Endodermal cell (in vitro differentiated cells): ENCODE measurements at regions not wholly inside any gene's neighbourhood (a gene's known extent, or its start where the extent isn't known, plus 50 kb on each side); places are given as distances from the start of the nearest gene placed in this dataset.

Experiments used
- DNase-seq: peaks from one replicate; pipeline ENCODE4 v3.0.0-alpha.2; 2017
- H3K27ac ChIP-seq: 2 replicates; pipeline ENCODE4 v1.5.1; 2013; ENCODE audit warnings: mild to moderate bottlenecking, low read depth, low read length, moderate library complexity
- H3K27me3 ChIP-seq: 2 replicates; pipeline ENCODE4 v1.6.1; 2013; ENCODE audit warnings: mild to moderate bottlenecking, low read length, moderate library complexity; ENCODE audit not compliant: insufficient read depth, control insufficient read depth, poor library complexity, severe bottlenecking
- H3K36me3 ChIP-seq: 2 replicates; pipeline ENCODE4 v1.7.0; 2013; ENCODE audit warnings: mild to moderate bottlenecking, low read length, moderate library complexity; ENCODE audit not compliant: control insufficient read depth, insufficient read depth
- H3K4me1 ChIP-seq: one replicate; pipeline ENCODE4 v1.7.0; 2013; ENCODE audit warnings: low read length; ENCODE audit not compliant: control insufficient read depth, insufficient read depth
- H3K4me3 ChIP-seq: 2 replicates; pipeline ENCODE4 v1.5.1; 2013; ENCODE audit warnings: mild to moderate bottlenecking, low read length, moderate library complexity
- H3K9ac ChIP-seq: 2 replicates; pipeline ENCODE4 v1.6.1; 2013; ENCODE audit warnings: mild to moderate bottlenecking, low read length, moderate library complexity; ENCODE audit not compliant: poor library complexity, severe bottlenecking; ENCODE audit errors: extremely low read depth
- H3K9me3 ChIP-seq: 2 replicates; pipeline ENCODE4 v1.6.1; 2013; ENCODE audit warnings: mild to moderate bottlenecking, low read length, moderate library complexity; ENCODE audit not compliant: control insufficient read depth
- H3K27ac Mint-ChIP-seq: 2 replicates; pipeline ENCODE4 v1.8.0; 2020; ENCODE audit warnings: mixed read lengths
- H3K27me3 Mint-ChIP-seq: 2 replicates; pipeline ENCODE4 v1.8.0; 2021; ENCODE audit warnings: mild to moderate bottlenecking, mixed read lengths; ENCODE audit not compliant: insufficient read depth
- H3K36me3 Mint-ChIP-seq: 2 replicates; pipeline ENCODE4 v1.8.0; 2020; ENCODE audit warnings: low read depth, mixed read lengths
- H3K4me1 Mint-ChIP-seq: 2 replicates; pipeline ENCODE4 v1.8.0; 2020; ENCODE audit warnings: mixed read lengths
- H3K4me3 Mint-ChIP-seq: 2 replicates; pipeline ENCODE4 v1.8.0; 2020; ENCODE audit warnings: mild to moderate bottlenecking, moderate library complexity, mixed read lengths
- H3K9me3 Mint-ChIP-seq: 2 replicates; pipeline ENCODE4 v1.8.0; 2020; ENCODE audit warnings: mild to moderate bottlenecking, mixed read lengths
- WGBS, 2 experiments: methylation state at CpG; one replicate each; pipeline versions ENCODE4 v1.1.5 to v1.1.7; 2013; ENCODE audit warnings: missing lambda C conversion rate in 2 of 2, mixed read lengths in 1 of 2; ENCODE audit not compliant: insufficient coverage in 1 of 2, insufficient read length in 1 of 2; 5-methylcytosine and 5-hydroxymethylcytosine counted together
- TF ChIP-seq, protein P1 (sequence below): fragments of 200-600 bp; sonication (generic); conservative IDR thresholded peaks from 2 replicates; pipeline ENCODE4 v1.5.0; 2021; ENCODE audit warnings: antibody characterized with exemption, mild to moderate bottlenecking

DNA sequence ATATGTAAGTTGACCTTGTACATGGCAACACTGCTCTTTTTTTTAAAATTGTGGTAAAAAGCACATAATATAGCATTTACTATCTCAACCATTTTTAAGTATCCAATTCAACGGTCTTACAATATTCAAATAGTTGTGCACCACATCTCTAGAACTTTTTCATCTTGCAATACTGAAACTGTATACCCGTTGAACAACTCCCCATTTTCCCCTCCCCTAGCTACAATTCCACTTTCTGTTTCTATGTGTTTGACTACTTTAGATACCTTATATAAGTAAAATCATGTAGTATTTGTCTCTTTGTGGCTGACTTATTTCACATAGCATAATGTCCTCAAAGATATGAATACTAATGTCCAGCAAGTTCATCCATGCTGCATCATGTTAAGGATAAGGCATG, 452.1 kb downstream of the TXNL1 start:
- H3K9ac ChIP-seq = no peak overlapping the region
- no peak overlapping the region for H3K4me3 Mint-ChIP-seq
- no peaks in the 10 kb centered on the region for H3K9me3 ChIP-seq
- no peaks in the 10 kb centered on the region for H3K27me3 Mint-ChIP-seq
- DNase-seq = no peak
- peaks cover 18% of the 10 kb centered on the region for H3K9me3 Mint-ChIP-seq
- H3K4me3 ChIP-seq = no peak overlapping the region
- H3K27ac ChIP-seq = no peak overlapping the region
- H3K27me3 ChIP-seq = no peaks in the 10 kb centered on the region
- no peak overlapping the region for H3K27ac Mint-ChIP-seq
- TF ChIP-seq, protein P1, sequence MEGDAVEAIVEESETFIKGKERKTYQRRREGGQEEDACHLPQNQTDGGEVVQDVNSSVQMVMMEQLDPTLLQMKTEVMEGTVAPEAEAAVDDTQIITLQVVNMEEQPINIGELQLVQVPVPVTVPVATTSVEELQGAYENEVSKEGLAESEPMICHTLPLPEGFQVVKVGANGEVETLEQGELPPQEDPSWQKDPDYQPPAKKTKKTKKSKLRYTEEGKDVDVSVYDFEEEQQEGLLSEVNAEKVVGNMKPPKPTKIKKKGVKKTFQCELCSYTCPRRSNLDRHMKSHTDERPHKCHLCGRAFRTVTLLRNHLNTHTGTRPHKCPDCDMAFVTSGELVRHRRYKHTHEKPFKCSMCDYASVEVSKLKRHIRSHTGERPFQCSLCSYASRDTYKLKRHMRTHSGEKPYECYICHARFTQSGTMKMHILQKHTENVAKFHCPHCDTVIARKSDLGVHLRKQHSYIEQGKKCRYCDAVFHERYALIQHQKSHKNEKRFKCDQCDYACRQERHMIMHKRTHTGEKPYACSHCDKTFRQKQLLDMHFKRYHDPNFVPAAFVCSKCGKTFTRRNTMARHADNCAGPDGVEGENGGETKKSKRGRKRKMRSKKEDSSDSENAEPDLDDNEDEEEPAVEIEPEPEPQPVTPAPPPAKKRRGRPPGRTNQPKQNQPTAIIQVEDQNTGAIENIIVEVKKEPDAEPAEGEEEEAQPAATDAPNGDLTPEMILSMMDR = no peak
- H3K4me1 Mint-ChIP-seq = peaks cover 19% of the 10 kb centered on the region
- no peaks in the 10 kb centered on the region for H3K36me3 Mint-ChIP-seq
- H3K36me3 ChIP-seq = no peaks in the 10 kb centered on the region
- H3K4me1 ChIP-seq = no peaks in the 10 kb centered on the region
- 87 to 100% methylated on average over 1 to 2 of the region's 2 CpGs for WGBS, 2 experiments

DNA sequence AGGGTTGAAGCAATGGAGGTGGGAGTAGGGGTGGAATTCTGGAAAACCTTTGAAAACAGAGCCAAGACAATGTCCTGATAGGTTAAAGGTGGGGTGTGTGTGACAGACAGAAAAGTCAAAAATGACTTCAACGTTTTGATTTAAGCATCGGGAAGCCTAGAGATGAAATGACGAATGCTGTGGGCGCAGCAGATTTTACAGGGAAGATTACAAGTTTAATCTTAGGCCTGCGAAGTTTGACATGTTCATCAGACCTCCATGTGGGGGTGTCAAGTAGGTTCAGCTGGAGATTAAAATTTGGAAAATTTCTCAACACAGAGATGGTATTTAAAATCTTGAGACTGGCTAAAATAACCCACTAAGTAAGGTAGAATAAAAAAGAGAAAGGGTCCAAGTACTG, 453.3 kb downstream of the TXNL1 start:
- 87 to 95% methylated on average over 4 to 5 of the region's 5 CpGs for WGBS, 2 experiments
- H3K27ac Mint-ChIP-seq = no peak overlapping the region
- Histone ChIP-seq H3K4me3 (no peak overlapping the region), H3K27me3 (no peaks in the 10 kb centered on the region), H3K27ac (no peak overlapping the region), H3K9me3 (no peaks in the 10 kb centered on the region), H3K36me3 (no peaks in the 10 kb centered on the region), H3K4me1 (no peaks in the 10 kb centered on the region), H3K9ac (no peak overlapping the region)
- no peak for DNase-seq
- H3K9me3 Mint-ChIP-seq = peaks cover 18% of the 10 kb centered on the region
- peaks cover 14% of the 10 kb centered on the region for H3K4me1 Mint-ChIP-seq
- no peak overlapping the region for H3K4me3 Mint-ChIP-seq
- TF ChIP-seq, protein P1 = no peak
- H3K27me3 Mint-ChIP-seq = no peaks in the 10 kb centered on the region
- H3K36me3 Mint-ChIP-seq = no peaks in the 10 kb centered on the region

DNA sequence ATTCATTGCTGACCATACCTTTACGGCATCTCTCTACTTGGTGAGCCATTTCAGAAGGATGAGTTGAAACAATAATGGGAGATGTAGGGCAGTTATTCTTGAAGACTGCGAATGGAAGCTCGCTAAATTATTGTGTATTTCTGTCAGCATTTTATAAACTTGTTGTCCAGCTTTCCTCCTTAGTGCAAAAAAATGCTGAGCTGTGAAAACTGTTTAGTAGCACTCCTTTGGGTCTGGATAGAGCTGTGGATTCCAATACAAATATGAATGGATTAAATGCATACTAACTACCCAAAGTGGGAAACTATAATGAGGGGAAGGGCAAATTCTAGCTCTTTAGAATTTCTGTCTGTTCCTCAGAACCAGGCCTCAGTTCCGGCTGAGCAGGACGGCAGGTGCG, 461.6 kb downstream of the TXNL1 start:
- Histone ChIP-seq H3K27me3 (no peaks in the 10 kb centered on the region), H3K9ac (no peak overlapping the region), H3K9me3 (no peaks in the 10 kb centered on the region), H3K27ac (no peak overlapping the region), H3K4me3 (no peak overlapping the region), H3K4me1 (no peaks in the 10 kb centered on the region), H3K36me3 (no peaks in the 10 kb centered on the region)
- 80 to 87% methylated on average over 4 to 6 of the region's 6 CpGs for WGBS, 2 experiments
- peaks cover 2% of the 10 kb centered on the region for H3K4me1 Mint-ChIP-seq
- no peaks in the 10 kb centered on the region for H3K36me3 Mint-ChIP-seq
- no peaks in the 10 kb centered on the region for H3K27me3 Mint-ChIP-seq
- H3K9me3 Mint-ChIP-seq = no peaks in the 10 kb centered on the region
- no peak overlapping the region for H3K4me3 Mint-ChIP-seq
- DNase-seq = no peak
- TF ChIP-seq, protein P1 = no peak
- no peak overlapping the region for H3K27ac Mint-ChIP-seq
